ENCODE measurements at regions not wholly inside any gene's neighbourhood (a gene's known extent, or its start where the extent isn't known, plus 50 kb on each side); places are given as distances from the start of the nearest gene placed in this dataset.

- TF ChIP-seq MAX (IDR thresholded peaks at IDR 0.05; ENCODE audit: low read depth): no peak
- TF ChIP-seq JUND (IDR thresholded peaks at IDR 0.05): 0 out of 2 replicates have a peak, but pooled peaks have one; percentile 11
- TF ChIP-seq RAD21 (IDR thresholded peaks at IDR 0.05; ENCODE audit: low read length): no peak
- TF ChIP-seq GATA2 (CRISPR knock-in tag; IDR thresholded peaks at IDR 0.05): no peak
- peak; percentile 72 for TF ChIP-seq TCF12 (IDR thresholded peaks at IDR 0.05)
- TF ChIP-seq EZH2phosphoT487 (IDR thresholded peaks at IDR 0.05; ENCODE audit: borderline replicate concordance, low read depth): no peak
- TF ChIP-seq ELF1 (IDR thresholded peaks at IDR 0.05): no peak
- no peak for TF ChIP-seq CTCF (IDR thresholded peaks at IDR 0.05)
Observed at GRCh38 chrX:120761810-120762209, 113.9 kb downstream of the CT47B1 start (continued).

- Histone ChIP-seq H3K27me3 (ENCODE audit: insufficient read depth) (no peaks in the 10 kb centered on the region), H3K4me3 (ENCODE audit: low read depth in 2 of 2, low read length in 1 of 2) (no peak overlapping the region), H3K27ac (ENCODE audit: low read depth in 2 of 2, low read length in 1 of 2) (no peak overlapping the region), H4K20me1 (ENCODE audit: insufficient read depth) (no peaks in the 10 kb centered on the region), H3K9ac (no peak overlapping the region), H3K4me1 (ENCODE audit: control insufficient read depth in 1 of 2, insufficient read depth in 2 of 2, low read depth in 1 of 2, low read length in 1 of 2) (no peaks in the 10 kb centered on the region; a peak in 2 of 4 replicates), H3K9me3 (no peaks in the 10 kb centered on the region), H2AFZ (ENCODE audit: low read depth) (no peak overlapping the region), H3K9me2 (no peaks in the 10 kb centered on the region), H3K79me2 (ENCODE audit: insufficient read depth) (no peaks in the 10 kb centered on the region), H3F3A (replicated peaks; ENCODE audit: insufficient read depth) (no peaks in the 10 kb centered on the region), H3K4me2 (no peak overlapping the region), H3K36me3 (replicated peaks in 1 of 2; ENCODE audit: control insufficient read depth in 1 of 2, insufficient read depth in 2 of 2, low read length in 1 of 2) (no peaks in the 10 kb centered on the region)
- WGBS (ENCODE audit: low lambda C conversion rate): no CpG with 5 or more reads among the region's 1 CpG
- POLR2A ChIA-PET: no interaction called here
- TF ChIP-seq SIN3A (IDR thresholded peaks at IDR 0.05; ENCODE audit: borderline replicate concordance, low read depth, low read length) (no peak), RXRA (IDR thresholded peaks at IDR 0.05; ENCODE audit: borderline replicate concordance, low read depth) (no peak)
- DNase-seq: no peak
- CTCF ChIA-PET: interaction anchor here (2.2 kb wide), 1 partner anchor 30 kb away, joined by 7 read pairs; no protein-coding TSS in a partner anchor
Observed at GRCh38 chrX:120759685-120760084, 116.0 kb downstream of the CT47B1 start.

GRCh38 chrX:120755066-120755846 is 120.4 kb downstream of the CT47B1 start:
- no peaks in the 10 kb centered on the region for H4K20me1 ChIP-seq (ENCODE audit: insufficient read depth)
- DNase-seq: no peak
- no peaks in the 10 kb centered on the region for H3K9me3 ChIP-seq
- WGBS (ENCODE audit: low lambda C conversion rate): 24% methylated on average over 1 of the region's 1 CpG
- H3K79me2 ChIP-seq (ENCODE audit: insufficient read depth): no peaks in the 10 kb centered on the region
- no peaks in the 10 kb centered on the region for H3F3A ChIP-seq (replicated peaks; ENCODE audit: insufficient read depth)
- H3K27me3 ChIP-seq (ENCODE audit: insufficient read depth): no peaks in the 10 kb centered on the region
- H3K27ac ChIP-seq (ENCODE audit: low read depth in 2 of 2, low read length in 1 of 2): no peak overlapping the region
- no peaks in the 10 kb centered on the region for H3K9me2 ChIP-seq
- no peak overlapping the region for H3K9ac ChIP-seq
- H3K36me3 ChIP-seq (replicated peaks in 1 of 2; ENCODE audit: control insufficient read depth in 1 of 2, insufficient read depth in 2 of 2, low read length in 1 of 2): no peaks in the 10 kb centered on the region
- no peaks in the 10 kb centered on the region for H3K4me1 ChIP-seq (ENCODE audit: control insufficient read depth in 1 of 2, insufficient read depth in 2 of 2, low read depth in 1 of 2, low read length in 1 of 2)
- H3K4me3 ChIP-seq (ENCODE audit: low read depth in 2 of 2, low read length in 1 of 2): no peak overlapping the region
- H2AFZ ChIP-seq (ENCODE audit: low read depth): no peak overlapping the region
- H3K4me2 ChIP-seq: no peak overlapping the region
- CTCF ChIA-PET: no interaction called here
- POLR2A ChIA-PET: no interaction called here
- TF ChIP-seq YY1 (IDR thresholded peaks at IDR 0.05; ENCODE audit: low read depth): no peak
- TF ChIP-seq REST (IDR thresholded peaks at IDR 0.05; ENCODE audit: low read depth, low read length): no peak
- TF ChIP-seq FOSL2 (IDR thresholded peaks at IDR 0.05; ENCODE audit: borderline replicate concordance, low read depth): no peak
- no peak for TF ChIP-seq TAF1 (IDR thresholded peaks at IDR 0.05; ENCODE audit: borderline replicate concordance, low read depth, low read length)
- TF ChIP-seq ZBTB33 (IDR thresholded peaks at IDR 0.05; ENCODE audit: borderline replicate concordance, low read depth): no peak
- no peak for TF ChIP-seq MAX (IDR thresholded peaks at IDR 0.05; ENCODE audit: low read depth)
- no peak for TF ChIP-seq FOXJ3 (CRISPR knock-in tag; IDR thresholded peaks at IDR 0.05)
- no peak for TF ChIP-seq USF1 (IDR thresholded peaks at IDR 0.05; ENCODE audit: borderline replicate concordance, low read depth)
